ENCODE measurements at regions not wholly inside any gene's neighbourhood (a gene's known extent, or its start where the extent isn't known, plus 50 kb on each side); places are given as distances from the start of the nearest gene placed in this dataset.

GRCh38 chr17:52495646-52496045, 337.1 kb upstream of the CA10 start:
- TF ChIP-seq CTCF (conservative IDR thresholded peaks at IDR 0.05), result no peak
- H3K27ac ChIP-seq, result no peak overlapping the region

DNA sequence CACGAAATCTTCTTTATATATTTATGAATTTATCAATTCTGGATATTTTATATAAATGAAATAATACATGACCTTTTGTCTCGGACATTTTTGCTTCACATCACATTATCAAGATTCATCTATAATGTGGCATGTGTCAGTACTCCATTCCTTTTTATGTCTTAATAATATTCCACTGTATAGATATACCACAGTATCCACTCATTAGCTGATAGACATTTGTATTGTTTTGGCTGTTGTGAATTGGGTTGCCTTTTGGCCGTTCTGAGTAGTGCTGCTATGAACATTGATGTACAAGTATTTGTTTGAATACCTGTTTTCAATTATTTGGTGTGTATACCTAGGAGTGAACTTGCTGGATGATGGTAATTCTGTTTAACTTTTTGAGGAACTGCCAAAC, 323.8 kb upstream of the CA10 start:
- no peak overlapping the region for H3K27ac ChIP-seq
- no peak for TF ChIP-seq CTCF (conservative IDR thresholded peaks at IDR 0.05)

GRCh38 chr17:52477824-52478699, 319.5 kb upstream of the CA10 start:
- no peak for TF ChIP-seq CTCF (conservative IDR thresholded peaks at IDR 0.05)
- H3K27ac ChIP-seq, result no peak overlapping the region

DNA sequence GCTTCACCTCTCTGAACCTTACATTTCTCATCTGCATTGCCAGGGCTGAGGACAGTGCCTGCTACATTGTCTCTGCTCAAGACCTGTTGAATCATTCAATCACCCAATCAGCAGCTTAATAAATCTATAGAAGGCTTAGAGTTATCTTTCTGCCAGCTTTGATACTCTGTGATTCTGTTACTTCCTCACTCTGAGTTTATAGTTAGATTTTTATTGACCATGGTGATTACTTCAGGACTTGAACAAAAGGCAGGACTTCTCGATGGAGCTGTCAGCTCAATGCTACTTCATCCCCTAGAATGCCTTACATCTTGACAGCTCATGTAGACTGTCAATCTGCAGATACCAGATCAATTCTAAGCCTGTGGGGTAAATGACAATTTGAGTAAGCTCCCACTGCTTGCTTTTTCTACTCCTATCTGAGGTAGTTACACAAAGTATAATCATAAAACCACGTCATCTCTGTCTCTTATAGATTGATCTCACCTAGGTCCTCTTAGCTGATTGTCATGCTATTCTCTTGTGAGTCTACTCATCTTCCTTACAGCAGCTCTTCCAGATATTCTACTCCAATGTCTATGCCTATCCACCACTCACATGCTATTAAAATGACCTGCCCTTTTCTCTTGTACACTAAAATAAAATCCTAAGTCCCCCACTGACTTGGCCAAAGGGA, 318.3 kb upstream of the CA10 start:
- H3K27ac ChIP-seq, result peak overlapping the region; percentile 41
- no peak for TF ChIP-seq CTCF (conservative IDR thresholded peaks at IDR 0.05)

- TF ChIP-seq CTCF (conservative IDR thresholded peaks at IDR 0.05), result peak; percentile 68
- no peak overlapping the region for H3K27ac ChIP-seq
Observed at GRCh38 chr17:52470553-52470952, 312.0 kb upstream of the CA10 start.

DNA sequence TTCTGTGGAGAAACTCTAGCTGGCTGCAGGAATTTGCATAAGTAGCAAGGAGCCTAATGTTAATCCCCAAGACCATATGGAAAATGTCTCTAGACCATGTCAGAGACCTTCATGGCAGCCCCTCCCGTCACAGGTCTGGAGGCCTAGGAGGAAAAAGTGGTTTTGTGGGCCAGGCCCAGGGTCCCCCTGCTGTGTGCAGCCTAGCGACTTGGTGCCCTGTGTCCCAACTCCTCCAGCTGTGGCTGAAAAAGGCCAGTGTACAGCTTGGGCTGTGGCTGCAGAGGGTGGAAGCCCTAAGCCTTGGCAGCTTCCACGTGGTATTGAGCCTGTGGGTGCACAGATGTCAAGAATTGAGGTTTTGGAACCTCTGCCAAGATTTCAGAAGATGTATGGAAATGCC, 306.9 kb upstream of the CA10 start:
- no peak for TF ChIP-seq CTCF (conservative IDR thresholded peaks at IDR 0.05)
- no peak overlapping the region for H3K27ac ChIP-seq

- no peak for TF ChIP-seq CTCF (conservative IDR thresholded peaks at IDR 0.05)
- H3K27ac ChIP-seq, result no peak overlapping the region
Observed at GRCh38 chr17:52451294-52451861, 292.9 kb upstream of the CA10 start.
